Endothelial cell of umbilical vein (primary cell): ENCODE measurements at regions not wholly inside any gene's neighbourhood (a gene's known extent, or its start where the extent isn't known, plus 50 kb on each side); places are given as distances from the start of the nearest gene placed in this dataset.

Source experiments
- BruUV-seq: library from RNA; stranded (reverse); fragments of 400-500 nt; replicated peaks from 2 replicates; lab custom pipeline; 2021; lab: Mats Ljungman, UMichigan
- CTCF ChIA-PET: fragments of 300-600, 350-600 bp; sonication (Branson Sonifier 250); formaldehyde crosslinking; loops from one replicate; lab custom pipeline; 2021; ENCODE audit warnings: antibody characterized with exemption, inconsistent platforms; lab: Charles Lee
- POLR2A ChIA-PET: fragments of 300-600, 350-600 bp; sonication (Branson Sonifier 250); formaldehyde crosslinking; loops from one replicate; lab custom pipeline; 2021; ENCODE audit warnings: antibody characterized with exemption, inconsistent platforms; lab: Charles Lee
- DNase-seq: peaks from one replicate; pipeline ENCODE4 v3.0.0-alpha.2; 2011; ENCODE audit warnings: low read depth, low spot score
- FAIRE-seq: peaks from 2 replicates; lab custom pipeline; 2011; peaks lifted over from hg19 to GRCh38; lab: Jason Lieb, UNC
- H2AFZ ChIP-seq: 2 replicates; pipeline ENCODE4 v1.6.0; 2012; ENCODE audit warnings: low read depth, low read length, control low read depth, inconsistent platforms
- H3K27ac ChIP-seq: 2 replicates; pipeline ENCODE4 v1.5.1; 2011; ENCODE audit warnings: low read depth, mild to moderate bottlenecking, control low read depth, low read length, moderate library complexity; ENCODE audit not compliant: insufficient read depth
- H3K27me3 ChIP-seq, 2 experiments: 2 replicates each; pipeline versions ENCODE4 v1.6.0 to v1.6.1; 2011; ENCODE audit warnings: low read length in 2 of 2, mixed read lengths in 1 of 2; ENCODE audit not compliant: control insufficient read depth in 2 of 2, insufficient read depth in 2 of 2
- H3K36me3 ChIP-seq, 2 experiments: 2 replicates in 1 of 2; 3 replicates in 1 of 2; pipeline ENCODE4 v1.5.1; 2011; ENCODE audit warnings: low read length in 2 of 2, mild to moderate bottlenecking in 1 of 2, moderate library complexity in 1 of 2; ENCODE audit not compliant: control insufficient read depth in 2 of 2, insufficient read depth in 2 of 2; ENCODE audit errors: extremely low read depth in 1 of 2
- H3K4me1 ChIP-seq: 3 replicates; pipeline ENCODE4 v1.5.1; 2011; ENCODE audit warnings: mild to moderate bottlenecking, low read length; ENCODE audit not compliant: control insufficient read depth, insufficient read depth; ENCODE audit errors: extremely low read depth
- H3K4me2 ChIP-seq: 2 replicates; pipeline ENCODE4 v1.6.1; 2011; ENCODE audit warnings: low read length, control low read depth, mixed read lengths; ENCODE audit not compliant: insufficient read depth
- H3K4me3 ChIP-seq, 3 experiments: fragments of 200-600 bp in 1 of 3; sonication (generic), shearing (Covaris generic) in 1 of 3; replicated peaks in 1 of 3; 2 replicates each; pipeline ENCODE4 v1.5.1; 2011 to 2016; ENCODE audit warnings: control low read depth in 3 of 3, low read length in 3 of 3, mild to moderate bottlenecking in 2 of 3, inconsistent platforms in 1 of 3, low read depth in 1 of 3, moderate library complexity in 1 of 3; ENCODE audit not compliant: insufficient read depth in 1 of 3
- H3K79me2 ChIP-seq: 2 replicates; pipeline ENCODE4 v1.6.0; 2012; ENCODE audit warnings: low read length, inconsistent platforms; ENCODE audit not compliant: control insufficient read depth, insufficient read depth
- H3K9ac ChIP-seq: replicated peaks from 2 replicates; pipeline ENCODE3; 2011; ENCODE audit warnings: low read length, control low read depth; ENCODE audit not compliant: insufficient read depth; ENCODE audit errors: extremely low read depth
- H3K9me1 ChIP-seq: replicated peaks from 3 replicates; pipeline ENCODE4 v1.6.0; 2011; ENCODE audit warnings: mild to moderate bottlenecking, low read length; ENCODE audit not compliant: control insufficient read depth, insufficient read depth; ENCODE audit errors: extremely low read depth
- H3K9me3 ChIP-seq: replicated peaks from 2 replicates; pipeline ENCODE4 v1.5.1; 2012; ENCODE audit warnings: low read length, inconsistent platforms; ENCODE audit not compliant: control insufficient read depth, insufficient read depth
- H4K20me1 ChIP-seq: replicated peaks from 2 replicates; pipeline ENCODE3; 2011; ENCODE audit warnings: mild to moderate bottlenecking, low read length; ENCODE audit not compliant: control insufficient read depth, insufficient read depth; ENCODE audit errors: extremely low read depth
- CTCF ChIP-seq, 2 donors: IDR thresholded peaks; 1 replicate in 1 of 2; 2 replicates in 1 of 2; pipeline ENCODE4 v1.5.1; 2011; ENCODE audit warnings: low read length in 2 of 2, mild to moderate bottlenecking in 2 of 2, moderate library complexity in 2 of 2, control low read depth in 1 of 2, inconsistent platforms in 1 of 2, low read depth in 1 of 2; ENCODE audit not compliant: insufficient read depth in 1 of 2; ENCODE audit errors: extremely low read depth in 1 of 2
- EZH2 ChIP-seq: IDR thresholded peaks from 2 replicates; pipeline ENCODE4 v1.6.1; 2012; ENCODE audit warnings: borderline replicate concordance, low read depth, mild to moderate bottlenecking, moderate library complexity, low read length, inconsistent platforms; ENCODE audit not compliant: severe bottlenecking
- FOS ChIP-seq: IDR thresholded peaks from 2 replicates; pipeline ENCODE4 v1.6.1; 2011; ENCODE audit warnings: mild to moderate bottlenecking, low read length, moderate library complexity, borderline replicate concordance; ENCODE audit not compliant: insufficient read depth
- GATA2 ChIP-seq: IDR thresholded peaks from 2 replicates; pipeline ENCODE4 v1.7.0; 2011; ENCODE audit warnings: low read depth, mild to moderate bottlenecking, moderate library complexity, mixed read lengths, low read length; ENCODE audit not compliant: insufficient read length, insufficient read depth
- JUN ChIP-seq: IDR thresholded peaks from 2 replicates; pipeline ENCODE4 v1.6.1; 2011; ENCODE audit warnings: borderline replicate concordance, low read depth; ENCODE audit not compliant: insufficient read length, insufficient read depth
- MAX ChIP-seq: IDR thresholded peaks from 2 replicates; pipeline ENCODE4 v1.6.1; 2011; ENCODE audit not compliant: insufficient read depth, insufficient read length
- MYC ChIP-seq: IDR thresholded peaks from one replicate; pipeline ENCODE4 v1.6.1; 2011; ENCODE audit warnings: mild to moderate bottlenecking, low read depth, low read length
- POLR2A ChIP-seq: IDR thresholded peaks from 2 replicates; pipeline ENCODE4 v1.6.1; 2012; ENCODE audit warnings: low read depth, mild to moderate bottlenecking, control low read depth, low read length
- POLR2AphosphoS5 ChIP-seq: IDR thresholded peaks from 2 replicates; pipeline ENCODE4 v1.6.1; 2012; ENCODE audit warnings: low read depth, mild to moderate bottlenecking, control low read depth, low read length, moderate library complexity; ENCODE audit not compliant: insufficient read depth
- dilution Hi-C: fragments of 300-500 bp; cut with MboI; formaldehyde crosslinking; loops from one replicate; pipeline ENCODE4 v1.15.0; 2019; ENCODE audit warnings: low sequenced_read_pairs; ENCODE audit not compliant: extremely low pct_ligation_motif_present
- intact Hi-C: fragments of 100-400 bp; cut with micrococcal nuclease; formaldehyde crosslinking; loops from one replicate; pipeline ENCODE4 v1.10.0; 2022

- no peaks in the 10 kb centered on the region for H3K36me3 ChIP-seq
- BruUV-seq = no TSS peak
- ChIA-PET POLR2A (no interaction called here), CTCF (interaction anchor here (1.5 kb wide), 1 partner anchor 13 kb away, joined by 4 read pairs; no protein-coding TSS in a partner anchor)
- no peak overlapping the region for H3K4me2 ChIP-seq
- dilution Hi-C loops = no loop called here
- TF ChIP-seq MAX (no peak), FOS (no peak), POLR2A (no peak), CTCF (IDR thresholded peaks at IDR 0.05; ENCODE audit: extremely low read depth in 1 of 2, insufficient read depth in 1 of 2, low read depth in 1 of 2, low read length in 2 of 2) (no peak), POLR2AphosphoS5 (no peak), MYC (no peak), JUN (no peak), EZH2 (no peak), GATA2 (no peak)
- H3K27ac ChIP-seq = no peak overlapping the region
- H3K9me3 ChIP-seq = no peaks in the 10 kb centered on the region
- intact Hi-C loops = no loop called here
- H3K79me2 ChIP-seq = no peaks in the 10 kb centered on the region
- FAIRE-seq = no peak
- H3K9ac ChIP-seq = no peak overlapping the region
- H3K27me3 ChIP-seq = no peaks in the 10 kb centered on the region
- no peak overlapping the region for H3K4me3 ChIP-seq
- H3K4me1 ChIP-seq = no peaks in the 10 kb centered on the region
- no peak overlapping the region for H2AFZ ChIP-seq
- H3K9me1 ChIP-seq = no peaks in the 10 kb centered on the region
- no peaks in the 10 kb centered on the region for H4K20me1 ChIP-seq
- no peak for DNase-seq
Measured at GRCh38 chr1:82731216-82731615, 930.5 kb downstream of the ADGRL2 start.
